Stimulated activated naive B cell treated with anti-CD40 and anti-IgM and Interleukin-4, amounts not matched to agents 10 μg/mL and 1 μg/mL and 100 μg/mL, for 72 hours (primary cell): ENCODE measurements at regions not wholly inside any gene's neighbourhood (a gene's known extent, or its start where the extent isn't known, plus 50 kb on each side); places are given as distances from the start of the nearest gene placed in this dataset.

Experiments used
- ATAC-seq, 2 donors: fragments of 150-1000 bp; cut with Tn5 transposase; replicated peaks; 2 replicates each; pipeline ENCODE4 v1.10.0; 2021; ENCODE audit warnings: moderate library complexity in 1 of 2
- DNase-seq: peaks from one replicate; pipeline ENCODE4 v3.0.0; 2021
- H3K27ac Mint-ChIP-seq: one replicate; pipeline ENCODE4 v1.8.0; 2022; ENCODE audit warnings: mild to moderate bottlenecking, mixed read lengths
- H3K27me3 Mint-ChIP-seq, 2 donors: one replicate each; pipeline ENCODE4 v1.8.0; 2022; ENCODE audit warnings: mixed read lengths in 2 of 2
- H3K36me3 Mint-ChIP-seq, 2 donors: one replicate each; pipeline ENCODE4 v1.8.0; 2022; ENCODE audit warnings: mixed read lengths in 2 of 2, mild to moderate bottlenecking in 1 of 2
- H3K4me1 Mint-ChIP-seq, 2 donors: one replicate each; pipeline ENCODE4 v1.8.0; 2022; ENCODE audit warnings: mixed read lengths in 2 of 2, mild to moderate bottlenecking in 1 of 2
- H3K4me3 Mint-ChIP-seq, 2 donors: one replicate each; pipeline ENCODE4 v1.8.0; 2022; ENCODE audit warnings: mild to moderate bottlenecking in 2 of 2, mixed read lengths in 2 of 2, moderate library complexity in 1 of 2
- H3K9me3 Mint-ChIP-seq, 2 donors: one replicate each; pipeline ENCODE4 v1.8.0; 2022; ENCODE audit warnings: mixed read lengths in 2 of 2, mild to moderate bottlenecking in 1 of 2

- Mint-ChIP-seq H3K27me3 (peaks cover 26 to 35% of the 10 kb centered on the region in 2 donors), H3K4me3 (no peak overlapping the region), H3K27ac (no peak overlapping the region), H3K36me3 (no peaks in the 10 kb centered on the region), H3K9me3 (no peaks in the 10 kb centered on the region), H3K4me1 (no peaks in the 10 kb centered on the region)
- ATAC-seq (no peak), DNase-seq (no peak)
These were observed 360.3 kb downstream of the IRS1 start for GRCh38 chr2:226439337-226439736.

- Mint-ChIP-seq H3K4me1 (no peaks in the 10 kb centered on the region), H3K4me3 (no peak overlapping the region)
These were observed 364.5 kb downstream of the IRS1 start for GRCh38 chr2:226435146-226435545.

GRCh38 chr2:226434702-226435101 is 364.9 kb downstream of the IRS1 start:
- DNase-seq (no peak), ATAC-seq (no peak)
- H3K27me3 Mint-ChIP-seq = peaks cover 34 to 35% of the 10 kb centered on the region in 2 donors
- H3K36me3 Mint-ChIP-seq = no peaks in the 10 kb centered on the region
- no peak overlapping the region for H3K4me3 Mint-ChIP-seq
- no peaks in the 10 kb centered on the region for H3K9me3 Mint-ChIP-seq
- no peaks in the 10 kb centered on the region for H3K4me1 Mint-ChIP-seq
- H3K27ac Mint-ChIP-seq = no peak overlapping the region

More at GRCh38 chr2:226435146-226435545, 364.5 kb downstream of the IRS1 start:
- Mint-ChIP-seq H3K9me3 (no peaks in the 10 kb centered on the region), H3K27ac (no peak overlapping the region), H3K27me3 (peaks cover 30 to 34% of the 10 kb centered on the region in 2 donors), H3K36me3 (no peaks in the 10 kb centered on the region)
- no peak for ATAC-seq
- no peak for DNase-seq

- ATAC-seq = no peak
- H3K27ac Mint-ChIP-seq = no peak overlapping the region
- H3K36me3 Mint-ChIP-seq = no peaks in the 10 kb centered on the region
- no peaks in the 10 kb centered on the region for H3K9me3 Mint-ChIP-seq
- H3K4me1 Mint-ChIP-seq = no peaks in the 10 kb centered on the region
- H3K27me3 Mint-ChIP-seq = peaks cover 26 to 27% of the 10 kb centered on the region in 2 donors
- no peak for DNase-seq
- no peak overlapping the region for H3K4me3 Mint-ChIP-seq
These were observed 368.2 kb downstream of the IRS1 start for GRCh38 chr2:226431288-226431948.

GRCh38 chr2:226429476-226429875 is 370.1 kb downstream of the IRS1 start:
- H3K4me1 Mint-ChIP-seq = peaks cover 0 to 2% of the 10 kb centered on the region in 2 donors
- ATAC-seq = no peak
- DNase-seq = no peak
- no peaks in the 10 kb centered on the region for H3K36me3 Mint-ChIP-seq
- H3K9me3 Mint-ChIP-seq = no peaks in the 10 kb centered on the region
- H3K27ac Mint-ChIP-seq = no peak overlapping the region
- H3K4me3 Mint-ChIP-seq = no peak overlapping the region
- peaks cover 12 to 18% of the 10 kb centered on the region in 2 donors for H3K27me3 Mint-ChIP-seq

- Mint-ChIP-seq H3K4me3 (no peak overlapping the region), H3K27me3 (peaks cover 12 to 22% of the 10 kb centered on the region in 2 donors), H3K4me1 (peaks cover 9 to 11% of the 10 kb centered on the region in 2 donors), H3K27ac (no peak overlapping the region), H3K36me3 (no peaks in the 10 kb centered on the region), H3K9me3 (no peaks in the 10 kb centered on the region)
- ATAC-seq = no peak
- DNase-seq = no peak
These were observed 371.9 kb downstream of the IRS1 start for GRCh38 chr2:226427538-226428307.

- no peak overlapping the region for H3K4me3 Mint-ChIP-seq
- H3K4me1 Mint-ChIP-seq = peaks cover 11% of the 10 kb centered on the region in 2 donors
- H3K36me3 Mint-ChIP-seq = no peaks in the 10 kb centered on the region
- H3K9me3 Mint-ChIP-seq = no peaks in the 10 kb centered on the region
- peaks cover 5 to 22% of the 10 kb centered on the region in 2 donors for H3K27me3 Mint-ChIP-seq
- no peak overlapping the region for H3K27ac Mint-ChIP-seq
- ATAC-seq = no peak
- DNase-seq = no peak
These were observed 373.3 kb downstream of the IRS1 start for GRCh38 chr2:226426292-226426736.

- Mint-ChIP-seq H3K27ac (no peak overlapping the region), H3K4me3 (no peak overlapping the region), H3K27me3 (peaks cover 0 to 17% of the 10 kb centered on the region in 2 donors), H3K4me1 (peaks cover 11 to 13% of the 10 kb centered on the region in 2 donors), H3K36me3 (no peaks in the 10 kb centered on the region), H3K9me3 (no peaks in the 10 kb centered on the region)
- DNase-seq (no peak), ATAC-seq (no peak)
These were observed 374.6 kb downstream of the IRS1 start for GRCh38 chr2:226424971-226425370.

GRCh38 chr2:226423498-226423960 is 376.1 kb downstream of the IRS1 start:
- Mint-ChIP-seq H3K27me3 (peaks cover 0 to 15% of the 10 kb centered on the region in 2 donors), H3K4me1 (peaks cover 11 to 13% of the 10 kb centered on the region in 2 donors), H3K27ac (peak overlapping the region; percentile 4), H3K36me3 (no peaks in the 10 kb centered on the region), H3K4me3 (peak overlapping the region; percentile 39 to 45), H3K9me3 (no peaks in the 10 kb centered on the region)
- DNase-seq (peak; percentile 44), ATAC-seq (peak; percentile 92 to 97)

GRCh38 chr2:226420646-226421045 is 379.0 kb downstream of the IRS1 start:
- ATAC-seq = no peak
- Mint-ChIP-seq H3K27ac (no peak overlapping the region), H3K4me3 (no peak overlapping the region), H3K36me3 (no peaks in the 10 kb centered on the region), H3K9me3 (no peaks in the 10 kb centered on the region), H3K4me1 (peaks cover 11 to 13% of the 10 kb centered on the region in 2 donors), H3K27me3 (peaks cover 0 to 15% of the 10 kb centered on the region in 2 donors)
- no peak for DNase-seq

- no peak overlapping the region for H3K4me3 Mint-ChIP-seq
- DNase-seq (no peak), ATAC-seq (no peak)
- peaks cover 5 to 6% of the 10 kb centered on the region in 2 donors for H3K4me1 Mint-ChIP-seq
- no peaks in the 10 kb centered on the region for H3K9me3 Mint-ChIP-seq
- H3K36me3 Mint-ChIP-seq = no peaks in the 10 kb centered on the region
- H3K27ac Mint-ChIP-seq = no peak overlapping the region
- H3K27me3 Mint-ChIP-seq = peaks cover 0 to 5% of the 10 kb centered on the region in 2 donors
These were observed 381.1 kb downstream of the IRS1 start for GRCh38 chr2:226418521-226418920.

- H3K27ac Mint-ChIP-seq = no peak overlapping the region
- no peak for DNase-seq
These were observed 385.3 kb downstream of the IRS1 start for GRCh38 chr2:226414335-226414734.

GRCh38 chr2:226413498-226414130 is 386.0 kb downstream of the IRS1 start:
- Mint-ChIP-seq H3K27me3 (peaks cover 4 to 11% of the 10 kb centered on the region in 2 donors), H3K9me3 (no peaks in the 10 kb centered on the region), H3K4me1 (no peaks in the 10 kb centered on the region), H3K4me3 (no peak overlapping the region), H3K36me3 (no peaks in the 10 kb centered on the region), H3K27ac (no peak overlapping the region)
- ATAC-seq (no peak), DNase-seq (no peak)

More at GRCh38 chr2:226414335-226414734, 385.3 kb downstream of the IRS1 start:
- peaks cover 4 to 6% of the 10 kb centered on the region in 2 donors for H3K27me3 Mint-ChIP-seq
- H3K36me3 Mint-ChIP-seq = no peaks in the 10 kb centered on the region
- no peak overlapping the region for H3K4me3 Mint-ChIP-seq
- H3K9me3 Mint-ChIP-seq = no peaks in the 10 kb centered on the region
- no peaks in the 10 kb centered on the region for H3K4me1 Mint-ChIP-seq
- ATAC-seq = no peak

GRCh38 chr2:226411727-226412360 is 387.8 kb downstream of the IRS1 start:
- Mint-ChIP-seq H3K27me3 (peaks cover 4 to 11% of the 10 kb centered on the region in 2 donors), H3K9me3 (no peaks in the 10 kb centered on the region), H3K4me3 (no peak overlapping the region), H3K4me1 (no peaks in the 10 kb centered on the region), H3K36me3 (no peaks in the 10 kb centered on the region), H3K27ac (no peak overlapping the region)
- DNase-seq (no peak), ATAC-seq (no peak)
